SK-N-SH (cell line): ENCODE measurements at regions not wholly inside any gene's neighbourhood (a gene's known extent, or its start where the extent isn't known, plus 50 kb on each side); places are given as distances from the start of the nearest gene placed in this dataset.

ENCODE experiments used
- CTCF ChIA-PET: fragments of 300-600, 350-600 bp; formaldehyde crosslinking; extraction: SDS; loops from one replicate; lab custom pipeline; 2021; lab: Yijun Ruan, JAX
- POLR2A ChIA-PET: fragments of 350-600 bp; sonication (Branson Sonifier 250); formaldehyde crosslinking; extraction: SDS; loops from one replicate; lab custom pipeline; 2020; ENCODE audit warnings: antibody characterized with exemption, inconsistent platforms; lab: Yijun Ruan, JAX
- DNase-seq: peaks from one replicate; pipeline ENCODE4 v3.0.0; 2012
- H2AFZ ChIP-seq: fragments of 200-600 bp; sonication (generic); 2 replicates; pipeline ENCODE4 v1.8.1; 2016; ENCODE audit warnings: antibody characterized with exemption, mild to moderate bottlenecking, low read depth
- H3F3A ChIP-seq: fragments of 200-600 bp; sonication (generic); replicated peaks from 2 replicates; pipeline ENCODE3; 2016; ENCODE audit warnings: antibody characterized with exemption, mild to moderate bottlenecking; ENCODE audit not compliant: insufficient read depth
- H3K27ac ChIP-seq, 2 experiments: fragments of 200-500 bp in 1 of 2; fragments of 200-600 bp in 1 of 2; sonication (Bioruptor generic) in 1 of 2; sonication (generic), shearing (Covaris generic) in 1 of 2; 2 replicates each; pipeline versions ENCODE4 v1.5.1 to v1.6.1; 2014 to 2016; ENCODE audit warnings: low read depth in 2 of 2, inconsistent platforms in 1 of 2, low read length in 1 of 2, mild to moderate bottlenecking in 1 of 2, mixed read lengths in 1 of 2
- H3K27me3 ChIP-seq: fragments of 200-600 bp; sonication (generic), shearing (Covaris generic); 2 replicates; pipeline ENCODE4 v1.6.1; 2016; ENCODE audit warnings: mixed run types; ENCODE audit not compliant: insufficient read depth
- H3K36me3 ChIP-seq, 2 experiments: fragments of 200-500 bp in 1 of 2; fragments of 200-600 bp in 1 of 2; sonication (Bioruptor generic) in 1 of 2; sonication (generic) in 1 of 2; replicated peaks in 1 of 2; 2 replicates each; pipeline versions ENCODE3 to v1.5.1; 2014 to 2016; ENCODE audit warnings: low read length in 1 of 2, mild to moderate bottlenecking in 1 of 2; ENCODE audit not compliant: insufficient read depth in 2 of 2, control insufficient read depth in 1 of 2
- H3K4me1 ChIP-seq, 2 experiments: fragments of 200-500 bp in 1 of 2; fragments of 200-600 bp in 1 of 2; sonication (Bioruptor generic) in 1 of 2; sonication (generic), shearing (Covaris generic) in 1 of 2; 2 replicates each; pipeline versions ENCODE4 v1.5.1 to v1.6.1; 2014 to 2016; ENCODE audit warnings: low read depth in 1 of 2, low read length in 1 of 2, mixed run types in 1 of 2; ENCODE audit not compliant: insufficient read depth in 2 of 2, control insufficient read depth in 1 of 2
- H3K4me2 ChIP-seq: fragments of 200-600 bp; sonication (generic), shearing (Covaris generic); 2 replicates; pipeline ENCODE4 v1.6.1; 2017; ENCODE audit warnings: mixed run types
- H3K4me3 ChIP-seq, 2 experiments: fragments of 200-500 bp in 1 of 2; fragments of 200-600 bp in 1 of 2; sonication (Bioruptor generic) in 1 of 2; sonication (generic), shearing (Covaris generic) in 1 of 2; 2 replicates each; pipeline versions ENCODE4 v1.5.1 to v1.8.1; 2014 to 2016; ENCODE audit warnings: low read depth in 2 of 2, inconsistent platforms in 1 of 2, low read length in 1 of 2, mild to moderate bottlenecking in 1 of 2, mixed read lengths in 1 of 2, moderate library complexity in 1 of 2
- H3K79me2 ChIP-seq: fragments of 200-600 bp; sonication (generic); 2 replicates; pipeline ENCODE4 v1.8.1; 2017; ENCODE audit warnings: mild to moderate bottlenecking; ENCODE audit not compliant: insufficient read depth
- H3K9ac ChIP-seq: fragments of 200-600 bp; sonication (generic); 2 replicates; pipeline ENCODE4 v1.6.1; 2017; ENCODE audit warnings: mixed run types
- H3K9me2 ChIP-seq: fragments of 200-600 bp; sonication (generic); 2 replicates; pipeline ENCODE4 v1.6.1; 2017; ENCODE audit warnings: mixed run types
- H3K9me3 ChIP-seq: fragments of 200-600 bp; sonication (generic); 2 replicates; pipeline ENCODE4 v1.6.1; 2017; ENCODE audit warnings: mixed run types, mild to moderate bottlenecking, moderate library complexity
- H4K20me1 ChIP-seq: fragments of 200-600 bp; sonication (generic); 2 replicates; pipeline ENCODE4 v1.6.1; 2017; ENCODE audit warnings: mild to moderate bottlenecking, mixed run types; ENCODE audit not compliant: insufficient read depth
- CHD2 ChIP-seq: fragments of 150-350 bp; IDR thresholded peaks from 2 replicates; pipeline ENCODE4 v1.6.1; 2018; ENCODE audit warnings: low read length; ENCODE audit not compliant: partially characterized antibody
- EP300 ChIP-seq, 2 experiments: IDR thresholded peaks; 2 replicates each; pipeline versions ENCODE4 v1.4.0 to v1.6.1; 2012; ENCODE audit warnings: borderline replicate concordance in 1 of 2, low read depth in 1 of 2, low read length in 1 of 2
- FOXJ3 ChIP-seq: sonication (generic); formaldehyde crosslinking; IDR thresholded peaks from 2 replicates; pipeline ENCODE4 v1.5.1; 2020; ENCODE audit warnings: mild to moderate bottlenecking, missing genetic modification reagents
- RCOR1 ChIP-seq: fragments of 150-350 bp; IDR thresholded peaks from 2 replicates; pipeline ENCODE4 v1.6.1; 2017; ENCODE audit warnings: antibody characterized with exemption, low read length
- REST ChIP-seq: IDR thresholded peaks from 2 replicates; pipeline ENCODE4 v1.6.1; 2012; ENCODE audit warnings: mild to moderate bottlenecking, low read depth, low read length, moderate library complexity
- RFX5 ChIP-seq: IDR thresholded peaks from 2 replicates; pipeline ENCODE4 v1.6.1; 2012; ENCODE audit warnings: mild to moderate bottlenecking, improper control_type of control experiment, low read length
- SIN3A ChIP-seq: IDR thresholded peaks from 2 replicates; pipeline ENCODE4 v1.6.1; 2012; ENCODE audit warnings: low read depth, mild to moderate bottlenecking, low read length, moderate library complexity, borderline replicate concordance
- TAF1 ChIP-seq: IDR thresholded peaks from 2 replicates; pipeline ENCODE4 v1.6.1; 2012; ENCODE audit warnings: low read depth, mild to moderate bottlenecking, low read length, moderate library complexity, borderline replicate concordance
- USF1 ChIP-seq: IDR thresholded peaks from 2 replicates; pipeline ENCODE4 v1.4.0; 2012; ENCODE audit warnings: low read depth, borderline replicate concordance
- WGBS: methylation state at CpG from one replicate; pipeline ENCODE4 v1.1.6; 2017; ENCODE audit warnings: low lambda C conversion rate; 5-methylcytosine and 5-hydroxymethylcytosine counted together
- TF ChIP-seq, protein P1 (sequence below): IDR thresholded peaks from 2 replicates; pipeline ENCODE4 v1.4.0; 2012; ENCODE audit warnings: low read depth, borderline replicate concordance
- TF ChIP-seq, protein P2 (sequence below): fragments of 150-350 bp; IDR thresholded peaks from 2 replicates; pipeline ENCODE4 v1.6.1; 2017; ENCODE audit warnings: antibody characterized with exemption, low read length, low read depth, borderline replicate concordance

GRCh38 chr9:38132956-38133355 lies 63.9 kb upstream of the SHB start:
- Histone ChIP-seq H2AFZ (no peak overlapping the region), H3K9me2 (no peaks in the 10 kb centered on the region), H3K9me3 (no peaks in the 10 kb centered on the region), H4K20me1 (no peaks in the 10 kb centered on the region)
- WGBS = 80% methylated on average over 5 of the region's 5 CpGs
- TF ChIP-seq EP300 (IDR thresholded peaks at IDR 0.05; ENCODE audit: borderline replicate concordance in 1 of 2, low read depth in 1 of 2, low read length in 1 of 2) = no peak
- TF ChIP-seq RFX5 = no peak
- no peak for TF ChIP-seq SIN3A
- TF ChIP-seq USF1 = no peak
- no peak for TF ChIP-seq TAF1
- no peak for TF ChIP-seq CHD2
- no peak for TF ChIP-seq REST
- no peak for TF ChIP-seq FOXJ3
- no peak for TF ChIP-seq RCOR1
- TF ChIP-seq, all 33 proteins: peak for 0
- Histone ChIP-seq H3K4me2 (no peak overlapping the region), H3K27ac (no peak overlapping the region), H3K4me3 (no peak overlapping the region), H3K4me1 (no peaks in the 10 kb centered on the region; a peak in 1 of 4 replicates), H3K36me3 (no peaks in the 10 kb centered on the region), H3K79me2 (no peaks in the 10 kb centered on the region), H3K27me3 (peaks cover 12% of the 10 kb centered on the region; the same call in 1 of the 2 replicates), H3F3A (no peaks in the 10 kb centered on the region), H3K9ac (no peak overlapping the region)
- CTCF ChIA-PET = interaction anchor here (0.8 to 1.6 kb wide), 4 partner anchors 8 to 44 kb away, joined by 3 read pairs; no protein-coding TSS in a partner anchor
- POLR2A ChIA-PET = interaction anchor here (0.6 kb wide), 1 partner anchor 61 kb away, joined by 5 read pairs; no protein-coding TSS in a partner anchor
- no peak for DNase-seq

DNA sequence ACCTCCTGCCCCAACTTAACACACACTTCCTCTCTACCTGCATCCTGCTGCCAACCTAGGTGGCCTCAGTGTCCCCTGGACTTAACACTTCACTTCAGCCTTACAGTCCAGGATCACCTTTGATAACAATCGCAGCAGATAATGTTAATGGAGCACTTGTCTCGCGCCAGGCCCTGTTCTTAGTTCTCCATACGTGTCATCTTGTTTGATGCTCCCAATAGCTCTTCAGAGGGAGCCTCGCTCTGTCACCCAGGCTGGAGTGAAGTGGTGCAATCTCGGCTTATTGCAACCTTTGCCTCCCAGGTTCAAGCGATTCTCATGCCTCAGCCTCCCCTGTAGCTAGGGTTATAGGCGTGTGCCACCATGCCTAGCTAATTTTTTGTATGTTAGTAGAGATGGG lies 62.7 kb upstream of the SHB start:
- no peak for DNase-seq
- Histone ChIP-seq H3K9me3 (no peaks in the 10 kb centered on the region), H3K4me3 (no peak overlapping the region), H3K4me2 (no peak overlapping the region), H3K9ac (no peak overlapping the region), H2AFZ (no peak overlapping the region), H3K36me3 (no peaks in the 10 kb centered on the region), H4K20me1 (no peaks in the 10 kb centered on the region), H3F3A (no peaks in the 10 kb centered on the region), H3K27ac (no peak overlapping the region), H3K27me3 (peaks cover 18% of the 10 kb centered on the region; the same call in 1 of the 2 replicates), H3K9me2 (no peaks in the 10 kb centered on the region), H3K79me2 (no peaks in the 10 kb centered on the region), H3K4me1 (no peaks in the 10 kb centered on the region; a peak in 1 of 4 replicates)
- WGBS = 66% methylated on average over 6 of the region's 8 CpGs
- CTCF ChIA-PET = interaction anchor here (1.1 to 1.5 kb wide), 3 partner anchors 10 to 25 kb away, joined by 3 to 5 read pairs (median 5); no protein-coding TSS in a partner anchor
- TF ChIP-seq, protein P1, sequence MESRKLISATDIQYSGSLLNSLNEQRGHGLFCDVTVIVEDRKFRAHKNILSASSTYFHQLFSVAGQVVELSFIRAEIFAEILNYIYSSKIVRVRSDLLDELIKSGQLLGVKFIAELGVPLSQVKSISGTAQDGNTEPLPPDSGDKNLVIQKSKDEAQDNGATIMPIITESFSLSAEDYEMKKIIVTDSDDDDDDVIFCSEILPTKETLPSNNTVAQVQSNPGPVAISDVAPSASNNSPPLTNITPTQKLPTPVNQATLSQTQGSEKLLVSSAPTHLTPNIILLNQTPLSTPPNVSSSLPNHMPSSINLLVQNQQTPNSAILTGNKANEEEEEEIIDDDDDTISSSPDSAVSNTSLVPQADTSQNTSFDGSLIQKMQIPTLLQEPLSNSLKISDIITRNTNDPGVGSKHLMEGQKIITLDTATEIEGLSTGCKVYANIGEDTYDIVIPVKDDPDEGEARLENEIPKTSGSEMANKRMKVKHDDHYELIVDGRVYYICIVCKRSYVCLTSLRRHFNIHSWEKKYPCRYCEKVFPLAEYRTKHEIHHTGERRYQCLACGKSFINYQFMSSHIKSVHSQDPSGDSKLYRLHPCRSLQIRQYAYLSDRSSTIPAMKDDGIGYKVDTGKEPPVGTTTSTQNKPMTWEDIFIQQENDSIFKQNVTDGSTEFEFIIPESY = no peak
- TF ChIP-seq, protein P2, sequence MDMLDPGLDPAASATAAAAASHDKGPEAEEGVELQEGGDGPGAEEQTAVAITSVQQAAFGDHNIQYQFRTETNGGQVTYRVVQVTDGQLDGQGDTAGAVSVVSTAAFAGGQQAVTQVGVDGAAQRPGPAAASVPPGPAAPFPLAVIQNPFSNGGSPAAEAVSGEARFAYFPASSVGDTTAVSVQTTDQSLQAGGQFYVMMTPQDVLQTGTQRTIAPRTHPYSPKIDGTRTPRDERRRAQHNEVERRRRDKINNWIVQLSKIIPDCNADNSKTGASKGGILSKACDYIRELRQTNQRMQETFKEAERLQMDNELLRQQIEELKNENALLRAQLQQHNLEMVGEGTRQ = no peak
- POLR2A ChIA-PET = no interaction called here
